T-helper 1 cell treated with Interleukin-12 subunit alpha and Interleukin-12 subunit beta and Interleukin-4 antibody, amounts not matched to agents 30 ng/mL and 1 ng/mL, for 36 hours (primary cell): ENCODE measurements at regions not wholly inside any gene's neighbourhood (a gene's known extent, or its start where the extent isn't known, plus 50 kb on each side); places are given as distances from the start of the nearest gene placed in this dataset.
"Not testable (repeated sequence)": the region's sequence is repeated elsewhere in the genome, so short reads cannot be mapped to it uniquely, and the experiment has no call there.

ENCODE experiments used
- intact Hi-C: fragments of 100-400 bp; cut with micrococcal nuclease; formaldehyde crosslinking; loops from one replicate; pipeline ENCODE4 v1.15.1; 2024

GRCh38 chr1:29629814-29630516 lies 393.6 kb downstream of the PTPRU start:
- intact Hi-C loops = no loop called here

- intact Hi-C loops = no loop called here
Measured at GRCh38 chr1:29629401-29629800, 393.1 kb downstream of the PTPRU start.

GRCh38 chr1:29628190-29628589 lies 391.9 kb downstream of the PTPRU start:
- intact Hi-C loops = no loop called here

- intact Hi-C loops = no loop called here
Measured at GRCh38 chr1:29626726-29627125, 390.4 kb downstream of the PTPRU start.

GRCh38 chr1:29626066-29626465 lies 389.7 kb downstream of the PTPRU start:
- intact Hi-C loops = no loop called here

- intact Hi-C loops = no loop called here
Measured at GRCh38 chr1:29625084-29625420, 388.7 kb downstream of the PTPRU start.

- intact Hi-C loops = no loop called here
Measured at GRCh38 chr1:29624320-29625083, 388.2 kb downstream of the PTPRU start.

GRCh38 chr1:29623501-29623900 lies 387.2 kb downstream of the PTPRU start:
- intact Hi-C loops = no loop called here

- intact Hi-C loops = no loop called here
Measured at GRCh38 chr1:29621826-29622435, 385.6 kb downstream of the PTPRU start.

GRCh38 chr1:29620631-29621030 lies 384.3 kb downstream of the PTPRU start:
- intact Hi-C loops = no loop called here

GRCh38 chr1:29607236-29607635 lies 370.9 kb downstream of the PTPRU start:
- intact Hi-C loops = no loop called here

- intact Hi-C loops = not testable (repeated sequence)
Measured at GRCh38 chr1:29604796-29605195, 368.5 kb downstream of the PTPRU start.

GRCh38 chr1:29603622-29604021 lies 367.3 kb downstream of the PTPRU start:
- intact Hi-C loops = no loop called here

GRCh38 chr1:29602203-29602602 lies 365.9 kb downstream of the PTPRU start:
- intact Hi-C loops = no loop called here

- intact Hi-C loops = no loop called here
Measured at GRCh38 chr1:29601021-29601420, 364.7 kb downstream of the PTPRU start.

GRCh38 chr1:29599826-29600225 lies 363.5 kb downstream of the PTPRU start:
- intact Hi-C loops = no loop called here

- intact Hi-C loops = no loop called here
Measured at GRCh38 chr1:29599071-29599470, 362.7 kb downstream of the PTPRU start.

- intact Hi-C loops = no loop called here
Measured at GRCh38 chr1:29597861-29598260, 361.5 kb downstream of the PTPRU start.

- intact Hi-C loops = no loop called here
Measured at GRCh38 chr1:29593601-29594382, 357.5 kb downstream of the PTPRU start.

- intact Hi-C loops = no loop called here
Measured at GRCh38 chr1:29592731-29593130, 356.4 kb downstream of the PTPRU start.

GRCh38 chr1:29592261-29592615 lies 355.9 kb downstream of the PTPRU start:
- intact Hi-C loops = no loop called here
